ENCODE measurements at regions not wholly inside any gene's neighbourhood (a gene's known extent, or its start where the extent isn't known, plus 50 kb on each side); places are given as distances from the start of the nearest gene placed in this dataset.

DNA sequence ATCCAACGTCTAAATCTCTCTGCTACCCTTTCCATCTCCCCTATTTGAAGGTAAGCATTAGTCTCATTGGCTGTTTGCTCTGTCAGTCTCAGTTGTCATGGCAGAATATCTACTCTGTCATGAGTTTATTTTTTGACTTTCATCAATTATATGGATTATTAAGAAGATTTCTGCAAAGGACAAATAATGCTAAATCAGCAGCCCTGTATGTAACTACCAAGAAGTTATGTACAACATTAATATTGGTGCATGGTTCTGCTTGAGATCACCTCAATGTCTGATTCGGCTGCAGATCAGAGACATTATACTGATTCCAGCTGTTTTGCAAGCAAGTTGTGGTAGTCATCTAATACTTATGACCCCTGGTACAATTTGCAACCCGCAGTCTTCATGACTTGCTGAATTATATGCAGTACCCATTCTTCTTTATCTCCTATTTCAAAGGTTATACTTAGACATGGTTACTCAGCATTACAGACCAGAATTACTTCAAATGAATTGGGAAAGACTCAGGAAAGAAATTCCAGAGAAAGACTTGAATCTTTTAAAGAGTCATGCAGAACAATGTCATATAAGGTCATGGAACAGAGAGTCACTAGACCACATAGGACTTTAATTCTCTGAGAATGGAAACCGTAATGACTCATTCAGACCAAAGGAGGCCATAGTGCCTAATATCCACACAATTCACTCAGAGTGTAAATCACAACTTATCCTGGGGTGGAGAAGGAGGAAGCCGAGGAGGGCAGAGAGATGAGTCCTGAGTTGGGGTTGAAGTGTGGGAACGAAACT, 201.4 kb downstream of the IBTK start:
- TF ChIP-seq, protein P1, sequence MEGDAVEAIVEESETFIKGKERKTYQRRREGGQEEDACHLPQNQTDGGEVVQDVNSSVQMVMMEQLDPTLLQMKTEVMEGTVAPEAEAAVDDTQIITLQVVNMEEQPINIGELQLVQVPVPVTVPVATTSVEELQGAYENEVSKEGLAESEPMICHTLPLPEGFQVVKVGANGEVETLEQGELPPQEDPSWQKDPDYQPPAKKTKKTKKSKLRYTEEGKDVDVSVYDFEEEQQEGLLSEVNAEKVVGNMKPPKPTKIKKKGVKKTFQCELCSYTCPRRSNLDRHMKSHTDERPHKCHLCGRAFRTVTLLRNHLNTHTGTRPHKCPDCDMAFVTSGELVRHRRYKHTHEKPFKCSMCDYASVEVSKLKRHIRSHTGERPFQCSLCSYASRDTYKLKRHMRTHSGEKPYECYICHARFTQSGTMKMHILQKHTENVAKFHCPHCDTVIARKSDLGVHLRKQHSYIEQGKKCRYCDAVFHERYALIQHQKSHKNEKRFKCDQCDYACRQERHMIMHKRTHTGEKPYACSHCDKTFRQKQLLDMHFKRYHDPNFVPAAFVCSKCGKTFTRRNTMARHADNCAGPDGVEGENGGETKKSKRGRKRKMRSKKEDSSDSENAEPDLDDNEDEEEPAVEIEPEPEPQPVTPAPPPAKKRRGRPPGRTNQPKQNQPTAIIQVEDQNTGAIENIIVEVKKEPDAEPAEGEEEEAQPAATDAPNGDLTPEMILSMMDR (IDR thresholded peaks at IDR 0.05) = no peak
- TF ChIP-seq POLR2A (IDR thresholded peaks at IDR 0.05; ENCODE audit: low read depth) (no peak), POLR2AphosphoS5 (IDR thresholded peaks at IDR 0.05) (no peak), EP300 (IDR thresholded peaks at IDR 0.05) (no peak)
